ENCODE measurements at regions not wholly inside any gene's neighbourhood (a gene's known extent, or its start where the extent isn't known, plus 50 kb on each side); places are given as distances from the start of the nearest gene placed in this dataset.
"Not testable (repeated sequence)": the region's sequence is repeated elsewhere in the genome, so short reads cannot be mapped to it uniquely, and the experiment has no call there.

DNA sequence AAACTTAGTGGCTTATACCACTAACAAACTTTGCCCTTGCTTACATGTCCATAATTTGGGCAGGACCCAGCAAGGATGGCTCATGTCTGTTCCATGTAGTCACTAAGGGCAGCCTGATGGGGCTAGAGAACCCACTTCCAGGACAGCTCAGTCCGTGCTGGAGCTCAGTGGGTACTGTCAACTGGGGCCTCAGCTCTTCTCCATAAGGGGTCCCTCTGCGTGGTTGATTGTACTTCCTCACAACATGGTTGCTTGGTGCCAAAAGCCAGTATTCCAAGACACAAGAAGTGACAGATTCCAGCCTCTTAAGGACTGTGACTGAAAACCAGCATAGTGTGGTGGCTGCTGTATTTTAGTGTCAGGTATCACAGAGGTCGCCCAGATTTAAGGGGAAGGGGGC lies 675.2 kb downstream of the TBC1D22A start:
- no peak for DNase-seq

DNA sequence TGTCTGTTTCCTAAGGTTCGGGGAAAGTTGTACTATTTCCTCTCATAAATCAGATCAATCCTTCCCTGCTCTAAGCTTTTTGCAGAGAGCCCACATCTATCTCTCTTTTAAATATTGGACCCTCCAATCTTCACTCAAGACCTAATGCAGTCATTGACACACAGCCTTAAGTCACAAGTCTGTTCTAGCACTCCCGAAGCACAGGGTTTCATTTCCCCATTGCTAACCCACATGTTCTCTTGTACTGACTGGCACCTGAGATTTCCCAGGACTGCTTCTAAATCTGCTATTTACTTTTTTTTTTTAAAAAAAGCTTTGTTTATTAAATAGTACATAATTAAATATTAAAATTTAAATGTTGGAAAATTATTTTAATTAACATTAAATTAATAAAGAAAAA lies 674.7 kb downstream of the TBC1D22A start:
- DNase-seq: no peak

DNA sequence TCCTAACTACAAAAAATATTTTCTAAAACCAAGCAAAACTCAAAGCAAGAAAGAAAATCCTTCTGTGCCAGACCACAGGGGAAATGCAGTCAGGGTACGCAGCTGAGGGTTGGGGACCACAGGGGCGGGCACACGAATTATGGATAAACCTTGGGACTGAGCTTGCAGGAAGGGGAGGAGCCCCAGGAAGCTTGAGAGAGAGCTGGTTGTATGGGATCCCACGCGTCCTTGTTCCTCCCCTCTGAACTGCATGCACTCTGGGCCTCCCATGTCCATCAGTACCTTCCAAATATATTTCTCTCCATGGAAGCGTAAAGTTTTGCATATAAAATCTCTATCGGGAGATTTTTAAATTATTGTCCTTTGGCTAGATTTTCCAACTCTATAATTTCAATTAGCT lies 673.4 kb downstream of the TBC1D22A start:
- no peak for DNase-seq

DNA sequence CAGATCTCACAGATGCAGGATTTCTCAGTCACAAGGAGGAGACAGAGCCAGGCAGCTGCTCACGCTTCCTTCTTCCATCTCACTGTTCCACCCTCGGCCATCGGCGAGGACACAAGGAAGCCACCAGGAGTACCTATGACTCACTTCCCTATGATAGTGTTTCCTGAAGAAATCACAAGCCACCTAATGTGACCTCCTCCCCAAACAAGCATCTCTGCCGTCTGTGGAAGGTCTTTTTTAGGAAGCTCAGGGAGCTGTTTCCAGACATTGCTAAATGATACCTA lies 672.7 kb downstream of the TBC1D22A start:
- no peak for DNase-seq

DNA sequence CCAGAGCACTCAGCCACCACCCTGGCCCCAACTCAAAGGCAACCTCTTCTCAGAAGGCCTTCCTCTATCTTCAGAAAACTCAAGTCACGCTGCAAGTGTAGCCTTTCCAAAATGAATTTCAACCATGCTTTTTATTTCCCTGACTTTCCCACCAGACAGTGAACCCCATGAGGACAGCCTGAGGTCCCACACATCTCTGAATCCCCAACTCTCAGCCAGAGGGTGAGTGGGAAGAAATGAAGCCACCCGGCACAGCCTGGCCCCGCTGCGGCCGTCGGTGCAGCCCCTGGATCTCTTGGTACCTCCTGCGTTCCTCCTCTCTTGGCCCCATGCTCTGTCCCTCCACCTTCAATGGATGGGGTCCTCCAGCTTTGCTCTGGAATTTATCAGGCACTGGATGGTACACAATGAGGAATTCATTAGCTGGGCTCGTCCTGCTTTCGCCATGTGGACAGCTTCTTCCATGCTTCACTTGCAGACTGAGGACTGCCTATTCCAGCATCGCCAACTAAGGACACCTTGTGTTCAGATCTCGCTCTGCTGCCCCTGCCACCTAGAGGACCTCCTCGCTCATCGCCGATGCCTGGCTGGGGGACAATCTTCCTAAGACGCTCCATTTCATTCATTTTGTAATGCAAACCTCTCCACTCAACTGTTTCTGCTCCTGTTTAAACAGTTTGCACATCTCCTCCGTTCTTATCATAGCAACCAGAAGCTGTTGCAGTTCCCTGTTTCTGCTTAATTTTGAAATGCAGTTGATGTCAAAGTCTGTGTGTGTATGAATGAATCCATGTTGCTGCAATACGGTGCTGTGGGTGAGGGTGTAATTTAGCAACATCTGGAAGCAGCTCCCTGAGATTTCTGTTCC lies 672.1 kb downstream of the TBC1D22A start:
- DNase-seq: no peak

DNA sequence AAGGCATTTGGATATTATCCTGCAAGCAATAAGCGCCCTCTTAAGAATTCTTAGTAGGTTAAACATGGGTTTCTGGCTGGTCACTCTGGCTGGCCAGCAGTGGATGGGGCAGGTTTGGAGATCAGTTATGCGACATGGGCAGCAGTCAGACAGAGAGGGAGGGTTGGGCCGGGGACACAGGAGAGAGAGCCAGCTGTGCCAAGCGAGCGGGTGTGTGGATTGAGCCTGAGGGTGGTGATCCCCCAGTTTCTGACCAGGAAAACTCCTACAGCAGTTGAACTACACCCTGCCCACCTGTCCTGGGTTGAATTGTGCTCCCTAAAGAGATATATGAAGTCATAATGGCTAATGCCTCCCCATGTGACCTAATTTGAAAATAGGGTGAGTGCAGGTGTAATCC lies 671.2 kb downstream of the TBC1D22A start:
- no peak for DNase-seq

DNA sequence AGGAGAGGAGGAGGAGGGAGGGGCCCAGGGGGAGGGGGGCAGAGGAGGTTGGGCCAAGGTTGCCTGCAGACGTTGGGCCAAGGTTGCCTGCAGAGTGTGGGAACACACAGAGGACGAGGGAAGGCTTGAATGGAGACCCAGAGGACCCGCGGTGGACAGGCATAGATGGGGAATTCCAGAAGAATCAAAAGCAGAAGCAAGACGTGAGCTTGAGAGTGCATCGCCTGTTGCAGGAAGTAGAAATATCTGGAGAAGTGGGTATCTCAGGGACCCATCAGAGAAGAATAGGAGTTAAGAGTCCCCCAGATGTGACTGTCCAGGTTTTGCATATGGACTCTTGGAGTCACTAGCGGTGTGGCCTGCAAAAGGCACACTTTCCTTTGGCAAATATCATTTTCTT lies 670.2 kb downstream of the TBC1D22A start:
- DNase-seq: no peak

DNA sequence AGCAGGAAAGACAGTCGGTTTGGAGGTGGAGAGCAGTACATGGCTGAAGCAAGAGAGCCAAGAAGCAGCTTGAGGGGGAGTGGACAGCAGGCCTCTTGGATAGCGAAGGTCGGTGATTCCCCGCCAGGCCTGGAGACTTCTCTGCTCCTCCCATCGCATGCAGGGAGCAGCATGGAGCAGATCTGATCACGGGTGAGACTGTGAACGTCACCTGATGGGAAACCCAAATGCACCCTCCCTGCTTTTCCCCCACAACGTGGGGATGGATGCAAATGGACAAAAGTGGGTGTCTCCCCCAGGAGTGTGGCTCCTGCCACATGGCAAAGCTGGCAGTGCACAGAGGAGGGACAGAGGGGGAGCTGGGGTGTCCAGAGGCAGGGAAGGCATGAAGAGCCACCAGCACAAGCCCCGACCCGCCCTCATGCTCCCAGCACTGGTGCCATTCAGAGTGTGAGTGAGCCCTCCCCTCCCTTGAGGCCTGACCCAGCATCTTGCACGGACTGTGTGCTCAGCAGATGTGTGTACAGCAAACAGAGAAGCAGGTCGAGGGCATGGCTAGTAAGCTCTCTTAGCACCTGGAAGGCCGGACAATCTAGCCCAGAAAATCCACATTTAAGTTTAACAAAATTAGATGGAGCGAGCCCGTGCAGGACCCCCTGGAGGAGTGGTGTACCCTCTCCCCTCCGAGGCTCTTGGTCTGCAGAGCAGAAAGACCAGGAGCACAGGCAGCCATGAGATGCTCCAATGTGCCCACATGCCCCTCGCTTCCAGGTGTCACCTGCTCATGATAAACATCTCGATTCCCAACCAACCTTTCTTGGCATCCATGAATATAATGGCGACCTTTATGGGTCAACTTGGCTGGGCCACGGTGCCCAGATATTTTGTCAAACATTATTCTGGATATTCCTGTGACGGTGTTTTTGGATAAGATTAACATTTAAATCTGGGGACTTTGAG lies 661.7 kb downstream of the TBC1D22A start:
- DNase-seq: no peak

DNA sequence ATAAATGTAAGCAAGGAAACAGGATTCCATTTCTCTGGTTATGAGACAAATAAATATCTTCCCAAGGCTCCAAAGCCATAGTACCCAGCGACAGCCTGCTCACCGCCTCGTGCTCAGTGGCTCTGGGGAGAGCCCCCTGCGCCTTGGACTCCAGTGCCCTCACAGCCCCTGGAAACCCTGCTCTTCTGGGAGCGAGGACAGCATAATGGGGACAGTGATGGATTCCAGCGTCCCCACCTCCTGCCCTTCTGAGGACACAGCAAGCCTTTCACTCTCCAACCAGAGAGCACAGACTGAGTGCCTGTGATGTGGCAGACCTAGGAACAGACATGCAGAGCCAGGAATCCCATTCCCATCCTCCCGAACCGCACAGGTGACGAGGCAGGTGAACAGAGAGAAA lies 660.8 kb downstream of the TBC1D22A start:
- DNase-seq: no peak

DNA sequence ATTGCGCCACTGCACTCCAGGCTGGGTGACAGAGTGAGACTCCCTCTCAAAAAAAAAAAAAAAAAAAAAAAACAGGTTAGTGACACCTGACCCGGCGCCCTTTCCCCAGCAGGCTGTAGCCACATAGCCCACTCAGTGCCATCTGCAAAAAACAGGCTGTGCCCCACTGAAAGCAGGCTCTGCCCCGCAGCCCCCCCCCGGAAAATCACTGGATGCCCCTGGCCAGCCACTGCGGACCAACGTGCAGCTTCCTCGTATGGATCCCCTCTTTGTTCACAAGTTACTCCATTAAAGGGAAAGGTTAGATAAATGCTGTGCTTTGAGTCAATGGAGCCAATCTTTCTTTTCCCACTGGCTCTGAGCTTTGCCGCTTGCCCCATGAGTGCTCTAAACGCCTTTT lies 660.3 kb downstream of the TBC1D22A start:
- DNase-seq: no peak

DNA sequence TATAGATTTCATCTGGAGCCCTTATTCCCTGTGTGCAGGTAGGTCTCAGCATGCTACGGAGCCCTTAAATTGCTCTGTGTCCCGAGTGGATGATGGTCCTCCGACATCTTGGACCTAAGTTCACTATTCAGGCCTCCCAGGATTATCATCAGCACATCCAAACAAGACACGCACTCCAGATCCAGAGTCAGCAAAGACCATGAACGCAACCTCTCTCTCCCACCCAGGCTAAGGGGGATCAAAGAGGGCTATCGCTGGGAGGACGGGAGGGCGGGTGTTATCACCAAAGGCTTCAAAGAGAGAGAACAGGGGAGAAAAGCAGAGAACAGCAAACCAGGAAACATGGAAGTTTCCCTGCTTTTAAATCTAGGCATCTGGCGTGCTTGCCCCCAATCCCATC lies 659.4 kb downstream of the TBC1D22A start:
- no peak for DNase-seq

DNA sequence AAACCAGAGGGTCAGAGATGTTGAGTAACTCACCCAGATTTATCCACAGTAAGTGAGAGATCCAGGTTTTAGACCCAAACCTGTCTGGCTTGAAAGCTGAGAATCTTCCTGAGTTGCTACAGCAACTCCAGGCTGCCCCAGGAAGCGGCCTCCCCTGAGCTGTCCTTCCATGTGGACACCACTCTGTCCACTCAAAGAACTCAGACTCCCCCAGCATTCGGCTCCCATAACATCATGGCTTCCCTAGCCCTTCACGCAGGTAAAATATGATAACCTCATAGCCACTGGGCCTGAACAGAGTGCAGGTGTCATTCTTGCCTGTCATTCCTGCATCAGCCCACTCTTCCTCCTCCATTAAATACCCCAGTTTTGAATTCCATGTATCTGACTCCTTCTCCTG lies 657.8 kb downstream of the TBC1D22A start:
- DNase-seq: no peak

DNA sequence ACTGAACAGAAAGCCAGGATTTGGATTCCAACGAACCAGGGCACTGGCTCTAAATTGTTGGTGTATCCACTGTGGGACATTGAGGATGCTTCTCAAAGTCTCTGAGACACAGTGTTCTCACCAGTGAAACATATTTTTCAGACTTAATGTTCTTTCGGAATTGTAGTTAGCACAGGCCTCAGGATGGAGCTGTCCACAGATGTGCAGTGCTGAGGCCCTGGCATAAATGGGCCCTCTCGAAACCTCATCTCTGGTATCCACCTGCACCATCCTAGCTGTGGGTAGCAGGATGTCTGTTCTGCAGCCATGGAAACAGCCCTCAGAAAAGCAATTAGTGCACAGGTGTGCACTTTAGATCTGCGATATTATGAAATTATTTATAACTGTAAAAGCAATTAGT lies 656.8 kb downstream of the TBC1D22A start:
- peak; percentile 29 for DNase-seq

DNA sequence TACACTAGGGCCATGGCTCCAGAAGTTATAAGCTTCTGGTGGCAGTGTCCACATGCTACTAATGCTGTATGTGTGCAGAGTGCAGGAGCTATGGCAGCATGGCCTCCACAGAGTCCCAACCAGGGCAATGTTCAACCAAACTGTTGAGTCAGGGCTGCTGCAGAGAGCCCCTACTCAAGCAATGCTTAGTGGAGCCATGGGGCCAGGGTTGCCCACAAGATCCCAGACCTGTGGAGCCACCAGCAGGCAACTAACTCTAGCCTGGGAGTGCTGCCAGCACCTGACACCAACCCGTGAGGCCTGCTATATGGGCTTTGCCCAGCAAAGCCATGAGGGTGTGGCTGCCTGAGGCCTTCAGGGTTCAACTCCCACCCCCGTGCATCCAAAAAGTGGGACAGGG lies 655.2 kb downstream of the TBC1D22A start:
- no peak for DNase-seq

DNA sequence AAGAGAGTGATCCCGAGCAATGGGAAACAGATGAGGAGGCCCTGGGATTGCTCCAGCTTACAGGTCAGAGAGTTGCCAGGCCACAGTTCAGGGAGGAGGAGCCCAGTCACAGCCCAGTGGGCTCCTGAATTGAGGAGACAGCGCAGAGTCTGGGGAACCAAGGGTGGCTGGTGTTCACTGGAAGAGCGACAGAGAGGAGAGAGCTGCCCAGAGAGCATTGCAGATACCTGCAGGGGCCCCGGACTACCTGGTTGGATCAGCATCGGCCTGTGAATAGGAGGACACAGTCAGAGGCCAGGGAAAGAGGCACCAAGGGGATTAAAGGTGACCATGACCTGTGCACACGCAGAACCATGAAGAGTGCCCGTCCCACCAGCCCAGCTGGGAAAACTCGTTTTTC lies 648.6 kb downstream of the TBC1D22A start:
- DNase-seq: no peak

DNA sequence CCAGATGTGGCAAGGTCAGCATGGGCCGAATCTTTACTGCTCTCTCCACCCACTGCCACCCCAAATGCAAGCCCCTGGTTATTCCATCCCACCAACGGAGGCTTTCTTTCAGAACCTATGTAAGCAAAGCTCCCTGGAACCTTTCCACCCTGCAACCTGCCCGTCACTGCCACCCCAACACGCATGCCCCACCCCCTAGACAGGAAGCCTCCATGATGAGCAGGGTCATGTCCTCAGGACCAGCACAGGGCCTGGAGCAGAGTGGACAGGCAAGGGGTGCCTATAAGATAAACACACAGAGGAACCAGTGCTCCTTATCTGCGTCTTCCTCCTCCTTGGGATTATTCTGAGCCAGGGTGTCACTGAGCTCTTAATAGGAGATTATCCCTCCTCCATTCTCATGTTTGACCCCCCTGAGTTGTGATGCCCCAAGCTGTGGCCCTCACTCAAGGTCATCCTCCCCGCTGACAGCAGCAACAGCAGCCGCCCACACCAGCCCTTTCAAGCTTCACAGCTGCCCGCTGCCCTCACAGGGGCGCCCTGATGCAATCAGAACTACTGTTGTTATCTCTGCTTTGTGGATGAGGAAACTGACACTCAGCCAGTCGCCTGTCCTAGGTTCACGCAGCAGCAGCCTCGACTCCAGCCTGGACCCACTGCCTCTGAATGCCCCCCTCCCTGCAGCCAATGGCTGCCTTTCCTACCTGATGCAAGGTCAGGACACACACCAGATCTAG lies 647.3 kb downstream of the TBC1D22A start:
- no peak for DNase-seq

DNA sequence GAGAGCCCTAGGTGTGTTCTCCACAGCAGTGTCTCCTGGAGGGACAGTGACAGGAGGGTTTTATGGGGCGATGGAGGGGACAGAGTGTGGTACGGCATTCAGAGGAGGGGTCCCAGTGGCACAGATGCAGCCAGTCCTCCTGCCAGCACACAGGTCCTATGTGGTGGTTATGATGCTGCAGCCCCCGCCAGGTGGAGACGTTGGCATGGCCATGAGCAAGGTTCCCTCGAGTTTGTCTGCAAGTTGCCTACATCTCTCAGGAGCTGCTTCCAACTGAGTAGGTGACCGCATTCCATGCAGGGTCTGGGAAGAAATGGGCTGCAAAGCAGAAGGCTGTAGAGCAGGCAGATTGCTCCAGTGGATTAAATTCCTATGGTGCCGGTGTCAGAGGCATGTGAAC lies 646.0 kb downstream of the TBC1D22A start:
- DNase-seq: no peak

DNA sequence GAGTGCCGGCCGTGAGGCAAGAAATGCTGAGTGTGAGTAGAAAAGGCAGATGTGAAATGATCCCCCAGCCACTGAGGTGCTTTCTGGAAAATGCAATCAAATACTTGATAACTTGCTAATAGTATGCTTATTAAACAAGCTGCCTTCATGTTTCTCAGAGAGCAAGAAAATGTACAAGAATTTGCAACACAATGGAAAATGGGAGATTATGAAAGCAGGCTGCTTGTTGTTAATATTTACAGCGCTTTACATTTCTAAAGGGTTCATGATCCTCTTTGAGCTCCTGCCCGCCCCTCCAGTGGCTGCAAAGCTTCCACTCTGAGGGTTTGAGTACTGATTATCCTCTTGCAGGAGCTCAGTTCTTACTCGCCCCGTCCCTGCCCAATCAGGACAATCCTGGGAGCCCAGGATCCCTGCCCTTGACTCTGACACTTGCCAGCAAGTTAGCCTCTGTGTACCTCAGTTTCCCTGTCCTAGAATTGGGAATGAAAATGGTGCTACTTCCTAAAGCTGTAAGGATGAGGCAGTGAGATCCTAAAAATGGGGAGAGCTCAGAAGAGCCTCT lies 645.1 kb downstream of the TBC1D22A start:
- DNase-seq: no peak

DNA sequence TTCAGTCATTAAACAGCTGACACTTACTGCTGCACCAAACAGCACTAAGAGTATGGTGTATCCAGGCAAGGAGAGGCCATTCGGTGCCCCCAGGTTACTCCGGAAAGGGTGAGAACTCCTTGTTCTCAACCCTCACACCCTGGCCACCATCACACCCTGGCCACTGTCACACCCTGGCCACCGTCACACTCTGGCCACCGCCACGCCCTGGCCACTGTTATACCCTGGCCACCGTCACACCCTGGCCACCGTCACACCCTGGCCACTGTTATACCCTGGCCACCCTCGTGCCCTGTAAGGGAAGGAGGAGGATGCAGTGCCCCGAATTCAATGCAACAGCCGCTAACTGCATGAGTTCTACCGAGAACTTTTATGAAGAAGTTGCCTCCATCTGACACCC lies 644.4 kb downstream of the TBC1D22A start:
- DNase-seq: no peak

DNA sequence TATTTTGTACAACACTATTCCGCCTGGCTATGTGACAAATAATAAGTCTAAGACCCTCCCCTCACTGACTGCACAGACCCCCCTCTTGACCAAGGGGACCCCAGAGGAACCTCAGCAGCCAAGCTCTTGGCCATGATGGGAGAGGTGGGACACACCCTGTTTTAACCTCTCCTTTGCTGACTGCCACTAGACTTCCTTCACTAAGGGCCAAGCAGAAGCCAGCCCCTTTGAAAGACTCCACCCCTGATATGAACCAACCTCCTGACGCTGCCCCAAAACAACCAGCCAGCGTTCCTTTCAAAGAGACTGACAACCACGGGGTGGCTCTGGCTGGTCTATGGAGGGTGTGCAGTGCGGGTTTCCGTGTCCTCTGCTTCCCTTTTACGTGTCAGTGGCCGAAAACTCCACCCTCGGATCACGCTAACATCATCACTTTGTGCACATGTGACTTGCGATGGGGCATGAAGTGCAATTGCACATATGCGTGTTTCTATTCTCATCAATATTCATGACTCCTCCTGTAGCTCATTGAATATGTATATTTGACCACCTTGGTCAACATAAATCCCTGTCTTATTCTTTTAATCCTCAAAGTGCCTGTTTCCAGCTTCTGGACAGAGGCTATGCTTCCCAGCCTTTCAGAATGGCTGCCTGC lies 643.9 kb downstream of the TBC1D22A start:
- DNase-seq: no peak

DNA sequence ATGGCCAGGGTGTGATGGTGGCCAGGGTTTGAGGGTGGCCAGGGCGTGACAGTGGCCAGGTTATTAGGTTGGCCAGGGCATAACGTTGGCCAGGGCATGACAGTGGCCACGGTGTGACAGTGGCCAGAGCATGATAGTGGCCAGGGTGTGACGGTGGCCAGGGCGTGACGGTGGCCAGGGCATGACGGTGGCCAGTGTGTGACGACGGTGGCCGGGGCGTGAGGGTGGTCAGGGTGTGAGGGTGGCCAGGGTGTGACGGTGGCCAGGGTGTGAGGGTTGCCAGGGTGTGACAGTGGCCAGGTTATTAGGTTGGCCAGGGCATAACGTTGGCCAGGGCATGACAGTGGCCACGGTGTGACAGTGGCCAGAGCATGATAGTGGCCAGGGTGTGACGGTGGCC lies 642.8 kb downstream of the TBC1D22A start:
- DNase-seq: not testable (repeated sequence)
